Cardiac muscle cell (in vitro differentiated cells and primary cell): ENCODE measurements at regions not wholly inside any gene's neighbourhood (a gene's known extent, or its start where the extent isn't known, plus 50 kb on each side); places are given as distances from the start of the nearest gene placed in this dataset.
A peak's percentile ranks its signal among the peaks of the same experiment; 100 is the strongest.

Experiments used
- DNase-seq, 2 donors: peaks; one replicate each; pipeline versions ENCODE4 v3.0.0 to v3.0.0-alpha.2; 2010 to 2017; ENCODE audit warnings: low read depth in 1 of 2, low spot score in 1 of 2
- H3K27ac ChIP-seq: fragments of 200-600 bp; sonication (generic); 2 replicates; pipeline ENCODE4 v1.5.1; 2016
- H3K27me3 ChIP-seq: fragments of 200-600 bp; sonication (generic); 2 replicates; pipeline ENCODE4 v1.6.0; 2016; ENCODE audit warnings: control low read depth
- H3K36me3 ChIP-seq: fragments of 200-600 bp; sonication (generic); 2 replicates; pipeline ENCODE4 v1.5.1; 2016; ENCODE audit warnings: control low read depth
- H3K4me1 ChIP-seq: fragments of 200-600 bp; sonication (generic); 2 replicates; pipeline ENCODE4 v1.8.1; 2017; ENCODE audit warnings: low read depth, mild to moderate bottlenecking, mixed run types
- H3K4me3 ChIP-seq: fragments of 200-600 bp; sonication (generic); 2 replicates; pipeline ENCODE4 v1.5.1; 2016; ENCODE audit warnings: mild to moderate bottlenecking
- H3K9me3 ChIP-seq: fragments of 200-600 bp; sonication (generic); 2 replicates; pipeline ENCODE4 v1.5.1; 2017; ENCODE audit warnings: low read depth, mild to moderate bottlenecking, control low read depth
- TF ChIP-seq, protein P1 (sequence below): IDR thresholded peaks from 2 replicates; pipeline ENCODE4 v1.5.1; 2012; ENCODE audit warnings: low read depth, mild to moderate bottlenecking, low read length

- Histone ChIP-seq H3K4me1 (peaks cover 17% of the 10 kb centered on the region), H3K36me3 (no peaks in the 10 kb centered on the region), H3K27ac (peak overlapping the region; percentile 85), H3K4me3 (no peak overlapping the region), H3K27me3 (no peaks in the 10 kb centered on the region), H3K9me3 (no peaks in the 10 kb centered on the region)
- TF ChIP-seq, protein P1, sequence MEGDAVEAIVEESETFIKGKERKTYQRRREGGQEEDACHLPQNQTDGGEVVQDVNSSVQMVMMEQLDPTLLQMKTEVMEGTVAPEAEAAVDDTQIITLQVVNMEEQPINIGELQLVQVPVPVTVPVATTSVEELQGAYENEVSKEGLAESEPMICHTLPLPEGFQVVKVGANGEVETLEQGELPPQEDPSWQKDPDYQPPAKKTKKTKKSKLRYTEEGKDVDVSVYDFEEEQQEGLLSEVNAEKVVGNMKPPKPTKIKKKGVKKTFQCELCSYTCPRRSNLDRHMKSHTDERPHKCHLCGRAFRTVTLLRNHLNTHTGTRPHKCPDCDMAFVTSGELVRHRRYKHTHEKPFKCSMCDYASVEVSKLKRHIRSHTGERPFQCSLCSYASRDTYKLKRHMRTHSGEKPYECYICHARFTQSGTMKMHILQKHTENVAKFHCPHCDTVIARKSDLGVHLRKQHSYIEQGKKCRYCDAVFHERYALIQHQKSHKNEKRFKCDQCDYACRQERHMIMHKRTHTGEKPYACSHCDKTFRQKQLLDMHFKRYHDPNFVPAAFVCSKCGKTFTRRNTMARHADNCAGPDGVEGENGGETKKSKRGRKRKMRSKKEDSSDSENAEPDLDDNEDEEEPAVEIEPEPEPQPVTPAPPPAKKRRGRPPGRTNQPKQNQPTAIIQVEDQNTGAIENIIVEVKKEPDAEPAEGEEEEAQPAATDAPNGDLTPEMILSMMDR = no peak
- DNase-seq = no peak
These were observed 352.8 kb upstream of the FAT3 start for GRCh38 chr11:91871791-91872190.

DNA sequence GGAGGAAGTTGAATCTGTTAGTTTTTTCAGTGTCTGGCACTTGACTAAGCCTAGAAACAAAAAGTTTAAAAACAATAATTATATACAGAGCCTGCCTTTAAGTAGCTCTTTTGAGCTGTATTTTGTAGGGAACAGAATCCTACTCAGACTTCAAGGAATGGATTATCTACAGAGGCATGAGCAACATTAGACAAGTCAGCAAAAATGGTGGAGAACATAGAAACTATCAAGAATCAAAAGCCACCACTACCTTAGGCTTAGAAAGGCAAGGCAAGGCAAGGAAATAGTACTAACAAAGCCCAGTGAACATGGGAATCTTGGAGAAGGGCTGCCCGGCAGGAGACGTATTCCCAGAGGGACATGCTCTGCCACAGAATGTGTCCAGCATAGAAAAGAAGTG, 353.6 kb upstream of the FAT3 start:
- no peak for DNase-seq
- H3K36me3 ChIP-seq = no peaks in the 10 kb centered on the region
- TF ChIP-seq, protein P1 = no peak
- no peak overlapping the region for H3K4me3 ChIP-seq
- no peaks in the 10 kb centered on the region for H3K27me3 ChIP-seq
- no peaks in the 10 kb centered on the region for H3K9me3 ChIP-seq
- H3K4me1 ChIP-seq = peaks cover 17% of the 10 kb centered on the region
- no peak overlapping the region for H3K27ac ChIP-seq

GRCh38 chr11:91869686-91870085, 354.9 kb upstream of the FAT3 start:
- no peak for DNase-seq
- TF ChIP-seq, protein P1 = no peak
- H3K27ac ChIP-seq = no peak overlapping the region

DNA sequence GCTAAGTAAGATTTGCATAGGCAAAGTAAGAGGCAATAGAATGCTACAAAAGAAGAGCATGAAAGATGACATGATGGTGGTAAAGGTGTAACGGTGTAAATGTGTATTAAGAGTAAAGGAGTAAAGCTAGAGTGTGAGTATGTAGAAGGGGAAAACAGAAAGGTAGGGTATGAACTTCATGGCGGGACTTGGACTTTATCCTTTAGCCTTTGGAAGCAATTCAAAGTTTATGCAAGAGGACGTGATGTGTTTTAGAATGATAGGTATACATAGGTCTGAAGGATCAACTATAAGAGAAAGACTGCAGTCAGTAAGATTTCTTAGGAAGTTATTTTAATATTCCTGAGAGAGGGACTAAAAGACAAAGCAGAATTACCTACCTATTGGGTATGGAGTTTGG, 358.0 kb upstream of the FAT3 start:
- Histone ChIP-seq H3K4me1 (no peaks in the 10 kb centered on the region), H3K9me3 (no peaks in the 10 kb centered on the region), H3K27me3 (no peaks in the 10 kb centered on the region), H3K36me3 (no peaks in the 10 kb centered on the region), H3K27ac (no peak overlapping the region), H3K4me3 (no peak overlapping the region)
- TF ChIP-seq, protein P1 = no peak
- DNase-seq = no peak

More at GRCh38 chr11:91869686-91870085, 354.9 kb upstream of the FAT3 start:
- Histone ChIP-seq H3K9me3 (no peaks in the 10 kb centered on the region), H3K4me3 (no peak overlapping the region), H3K36me3 (no peaks in the 10 kb centered on the region), H3K27me3 (no peaks in the 10 kb centered on the region), H3K4me1 (peaks cover 17% of the 10 kb centered on the region)

- no peak for DNase-seq
- H3K27me3 ChIP-seq = no peaks in the 10 kb centered on the region
- H3K4me3 ChIP-seq = no peak overlapping the region
- TF ChIP-seq, protein P1 = no peak
- no peaks in the 10 kb centered on the region for H3K4me1 ChIP-seq
- no peaks in the 10 kb centered on the region for H3K36me3 ChIP-seq
- no peak overlapping the region for H3K27ac ChIP-seq
- H3K9me3 ChIP-seq = no peaks in the 10 kb centered on the region
These were observed 364.0 kb upstream of the FAT3 start for GRCh38 chr11:91860661-91861060.

DNA sequence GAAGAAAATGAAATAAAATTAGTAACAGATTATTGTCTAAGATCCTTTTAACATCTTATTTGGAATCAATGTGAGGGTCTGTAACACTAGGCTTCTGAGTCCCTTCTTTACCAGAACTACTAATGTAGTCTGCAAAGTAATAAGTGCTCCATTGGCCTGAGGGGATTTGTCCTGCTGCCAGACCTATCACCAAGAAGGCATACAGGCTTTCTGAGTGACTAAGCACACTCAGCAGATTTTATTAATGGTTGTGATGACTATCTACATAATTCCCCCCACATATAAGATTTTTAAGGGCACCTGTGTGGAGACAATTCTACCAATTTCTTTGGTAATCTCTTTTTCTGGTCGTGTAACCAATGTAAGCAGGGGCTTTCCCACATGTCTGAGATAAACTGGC, 365.0 kb upstream of the FAT3 start:
- TF ChIP-seq, protein P1 = no peak
- Histone ChIP-seq H3K4me1 (no peaks in the 10 kb centered on the region), H3K4me3 (no peak overlapping the region), H3K36me3 (no peaks in the 10 kb centered on the region), H3K27ac (no peak overlapping the region), H3K9me3 (no peaks in the 10 kb centered on the region), H3K27me3 (no peaks in the 10 kb centered on the region)
- no peak for DNase-seq
